SU-DHL-6 (cell line): ENCODE measurements at regions not wholly inside any gene's neighbourhood (a gene's known extent, or its start where the extent isn't known, plus 50 kb on each side); places are given as distances from the start of the nearest gene placed in this dataset.

Source experiments
- EZH2phosphoT487 ChIP-seq: fragments of 200-600 bp; sonication (generic), shearing (Covaris generic); conservative IDR thresholded peaks from 2 replicates; pipeline ENCODE4 v1.6.1; 2018; ENCODE audit warnings: mild to moderate bottlenecking, antibody characterized with exemption, low read length, moderate library complexity, mixed read lengths
- TF ChIP-seq, protein P1 (sequence below): fragments of 200-600 bp; sonication (generic); IDR thresholded peaks from one replicate; pipeline ENCODE4 v1.5.1; 2017; ENCODE audit warnings: antibody characterized with exemption, mild to moderate bottlenecking, low read length, moderate library complexity; ENCODE audit not compliant: insufficient read depth, poor library complexity, severe bottlenecking

DNA sequence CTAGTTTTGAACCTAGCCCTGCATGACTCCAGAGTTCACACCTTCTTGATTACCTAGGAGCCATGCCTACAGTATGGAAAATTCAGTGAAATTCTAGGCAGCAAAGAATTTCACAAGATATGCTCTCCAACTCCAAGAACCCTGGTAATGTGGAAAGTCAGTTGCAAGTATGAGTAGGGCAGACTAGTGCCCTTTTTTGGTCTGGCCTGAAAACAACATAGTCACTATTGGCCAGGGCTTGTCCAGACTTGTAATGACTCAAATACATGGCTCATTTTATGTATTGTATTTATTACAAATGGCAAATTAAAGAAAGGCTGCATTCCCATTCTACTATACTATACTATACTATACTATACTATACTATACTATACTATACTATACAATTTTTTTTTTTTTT is 160.4 kb downstream of the ESM1 start:
- TF ChIP-seq, protein P1, sequence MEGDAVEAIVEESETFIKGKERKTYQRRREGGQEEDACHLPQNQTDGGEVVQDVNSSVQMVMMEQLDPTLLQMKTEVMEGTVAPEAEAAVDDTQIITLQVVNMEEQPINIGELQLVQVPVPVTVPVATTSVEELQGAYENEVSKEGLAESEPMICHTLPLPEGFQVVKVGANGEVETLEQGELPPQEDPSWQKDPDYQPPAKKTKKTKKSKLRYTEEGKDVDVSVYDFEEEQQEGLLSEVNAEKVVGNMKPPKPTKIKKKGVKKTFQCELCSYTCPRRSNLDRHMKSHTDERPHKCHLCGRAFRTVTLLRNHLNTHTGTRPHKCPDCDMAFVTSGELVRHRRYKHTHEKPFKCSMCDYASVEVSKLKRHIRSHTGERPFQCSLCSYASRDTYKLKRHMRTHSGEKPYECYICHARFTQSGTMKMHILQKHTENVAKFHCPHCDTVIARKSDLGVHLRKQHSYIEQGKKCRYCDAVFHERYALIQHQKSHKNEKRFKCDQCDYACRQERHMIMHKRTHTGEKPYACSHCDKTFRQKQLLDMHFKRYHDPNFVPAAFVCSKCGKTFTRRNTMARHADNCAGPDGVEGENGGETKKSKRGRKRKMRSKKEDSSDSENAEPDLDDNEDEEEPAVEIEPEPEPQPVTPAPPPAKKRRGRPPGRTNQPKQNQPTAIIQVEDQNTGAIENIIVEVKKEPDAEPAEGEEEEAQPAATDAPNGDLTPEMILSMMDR, result no peak
- TF ChIP-seq EZH2phosphoT487, result no peak
